H54 (cell line): ENCODE measurements at regions not wholly inside any gene's neighbourhood (a gene's known extent, or its start where the extent isn't known, plus 50 kb on each side); places are given as distances from the start of the nearest gene placed in this dataset.
"Not testable (repeated sequence)": the region's sequence is repeated elsewhere in the genome, so short reads cannot be mapped to it uniquely, and the experiment has no call there.

Experiments used
- DNase-seq: peaks from one replicate; pipeline ENCODE4 v3.0.0; 2011; ENCODE audit warnings: low spot score, mixed read lengths; ENCODE audit not compliant: insufficient read length
- FAIRE-seq: peaks from 3 replicates; lab custom pipeline; 2011; peaks lifted over from hg19 to GRCh38; lab: Jason Lieb, UNC
- POLR2A ChIP-seq: IDR thresholded peaks from 2 replicates; pipeline ENCODE4 v1.6.1; 2011; ENCODE audit warnings: low read depth, mild to moderate bottlenecking, low read length

DNA sequence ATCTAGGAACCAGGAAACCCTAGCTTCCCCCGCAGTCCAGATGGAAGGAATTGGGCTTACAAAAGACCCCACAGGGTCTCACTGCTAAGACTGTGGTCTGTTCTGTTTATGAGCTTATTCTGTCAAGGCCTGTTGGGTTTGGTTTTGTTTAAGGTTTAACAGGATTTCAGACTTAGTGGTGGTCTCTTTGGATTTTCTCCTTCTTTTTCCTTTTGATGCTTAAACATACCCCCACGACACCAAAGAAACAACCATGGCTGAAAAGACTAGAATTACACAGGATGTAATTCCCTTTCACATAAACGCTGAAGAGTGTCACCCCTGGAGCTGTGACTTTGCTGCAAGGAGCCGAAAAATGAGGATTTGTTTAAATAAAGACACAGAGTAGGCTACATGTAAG lies 408.6 kb downstream of the PREX1 start:
- no peak for FAIRE-seq

DNA sequence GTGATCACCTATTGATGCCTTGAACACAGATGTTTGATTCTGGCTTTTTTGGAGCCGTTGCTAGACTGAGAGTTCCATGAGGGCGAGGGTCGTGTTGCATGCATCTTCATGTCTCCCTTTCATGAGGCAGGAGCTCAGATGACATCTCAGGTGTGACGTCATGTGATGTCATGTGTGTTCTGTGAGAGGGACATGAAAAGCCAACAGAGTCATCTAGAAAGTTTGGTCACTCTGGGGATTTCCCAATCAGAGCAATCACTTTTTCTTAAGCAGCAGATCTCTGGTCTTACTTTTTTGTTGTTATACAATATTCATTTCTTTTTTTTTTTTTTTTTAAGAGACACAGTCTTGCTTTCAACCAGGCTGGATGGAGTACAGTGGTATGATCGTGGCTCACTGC lies 411.8 kb downstream of the PREX1 start:
- DNase-seq (no peak), FAIRE-seq (no peak)
- TF ChIP-seq POLR2A = no peak

More for the DNA sequence above, 408.6 kb downstream of the PREX1 start:
- no peak for TF ChIP-seq POLR2A
- DNase-seq = no peak

DNA sequence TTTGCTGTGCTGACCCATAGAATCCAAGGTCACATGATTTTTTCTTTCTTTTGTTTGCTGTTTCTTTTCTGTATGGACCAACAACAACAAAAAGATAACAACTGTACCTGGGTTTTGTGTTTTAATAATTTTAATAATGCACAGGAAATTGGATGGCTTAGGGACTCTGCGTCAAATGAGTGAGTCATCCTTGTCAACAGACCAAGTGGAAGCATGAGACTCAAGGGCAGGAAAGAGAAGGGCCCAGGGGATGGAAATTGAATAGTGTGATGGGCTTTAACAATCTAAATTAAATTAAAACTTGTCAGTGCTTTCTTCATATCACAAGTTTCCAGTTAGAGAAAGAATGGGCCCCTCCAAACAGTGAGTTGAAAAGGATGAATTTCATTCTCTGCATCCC lies 413.0 kb downstream of the PREX1 start:
- TF ChIP-seq POLR2A = no peak
- FAIRE-seq (no peak), DNase-seq (no peak)

DNA sequence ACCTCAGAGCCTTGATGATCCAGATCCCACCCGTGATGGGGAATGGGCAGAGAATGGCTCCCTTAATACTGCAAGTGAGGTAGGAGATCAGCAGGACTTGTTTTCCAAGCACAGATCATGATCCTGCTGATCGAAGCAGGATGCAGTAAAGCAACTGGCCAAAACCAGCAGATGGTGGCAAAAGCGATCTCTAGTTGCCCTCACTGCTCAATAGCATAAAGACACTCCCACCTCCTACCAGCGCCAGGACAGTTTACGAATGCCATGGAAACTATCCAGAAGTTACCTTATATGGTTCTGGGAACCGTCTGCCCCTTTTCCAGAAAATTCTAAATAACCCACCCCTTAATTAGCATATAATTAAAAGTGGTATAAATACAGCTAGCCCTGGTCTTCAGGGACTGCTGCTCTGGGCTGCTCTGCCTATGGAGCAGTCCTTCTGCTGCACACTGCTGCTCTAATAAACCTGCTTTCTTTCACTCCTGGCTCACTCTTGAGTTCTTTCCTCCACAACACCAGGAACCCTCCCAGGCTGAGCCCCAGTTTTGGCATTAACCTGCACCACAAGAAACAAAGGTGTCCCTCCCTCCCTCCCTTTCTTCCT lies 415.8 kb downstream of the PREX1 start:
- DNase-seq (no peak), FAIRE-seq (no peak)
- no peak for TF ChIP-seq POLR2A

DNA sequence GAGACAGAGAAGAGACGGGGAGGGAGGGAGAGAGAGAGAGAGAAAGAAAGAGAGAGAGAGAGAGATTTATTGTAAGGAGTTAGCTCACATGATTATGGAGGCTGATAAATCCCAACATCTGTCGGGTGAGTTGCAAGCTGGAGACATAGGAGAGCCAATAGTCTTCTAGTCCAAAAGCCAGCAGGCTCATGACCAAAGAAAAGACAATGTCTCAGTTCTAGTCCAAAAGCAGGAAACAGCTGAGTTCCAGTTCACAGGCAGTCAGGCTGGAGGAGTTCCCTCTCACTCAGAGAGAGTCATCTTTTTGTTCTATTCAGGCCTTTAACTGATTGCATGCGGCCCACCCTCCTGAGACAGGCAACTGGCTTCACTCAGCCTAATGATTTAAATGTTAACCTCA lies 416.6 kb downstream of the PREX1 start:
- FAIRE-seq (no peak), DNase-seq (no peak)
- no peak for TF ChIP-seq POLR2A

DNA sequence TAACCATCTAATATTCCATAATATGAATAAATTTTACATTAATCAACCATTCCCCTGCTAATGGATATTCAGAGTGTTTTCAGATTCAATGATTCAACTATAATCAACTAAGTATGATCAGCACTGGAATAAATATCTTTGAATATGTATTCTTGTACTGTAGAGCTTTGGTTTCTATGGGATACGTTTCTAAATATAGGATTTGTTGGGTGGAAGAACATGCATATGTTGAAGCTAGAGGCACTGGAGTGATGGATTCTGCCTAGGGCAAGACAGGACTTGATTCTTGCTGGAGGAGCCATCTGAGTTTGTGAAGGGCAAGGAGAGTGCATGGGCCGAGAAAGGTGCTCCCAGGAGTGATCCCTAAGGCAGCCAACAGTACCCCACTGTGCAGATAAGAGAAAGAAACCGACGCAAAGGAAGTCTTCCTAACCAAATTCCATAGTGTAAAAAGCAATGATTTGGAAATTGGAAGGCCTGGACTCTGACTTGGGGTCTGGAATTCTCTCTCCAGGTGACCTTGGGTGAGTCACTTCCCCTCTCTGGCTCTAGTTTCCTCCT lies 418.7 kb downstream of the PREX1 start:
- DNase-seq = no peak
- TF ChIP-seq POLR2A = no peak
- no peak for FAIRE-seq

DNA sequence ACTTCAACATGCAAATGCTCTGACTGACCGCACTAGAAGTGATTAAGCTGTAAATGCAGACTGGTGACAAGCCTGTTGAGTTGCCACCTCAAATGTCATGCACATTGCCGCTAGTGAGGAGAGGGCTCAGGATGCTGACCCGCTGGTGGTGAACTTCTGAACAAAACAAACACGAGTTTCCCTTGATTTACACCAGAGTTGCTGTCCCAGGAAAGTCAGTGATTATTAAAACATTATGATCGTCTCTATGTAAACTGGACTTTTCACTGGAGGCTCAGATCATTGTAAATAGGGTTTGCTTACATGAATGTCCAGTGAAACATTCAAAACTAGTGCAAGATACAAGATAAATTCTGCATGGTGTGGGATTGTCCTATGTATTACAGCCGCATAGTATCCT lies 420.1 kb downstream of the PREX1 start:
- TF ChIP-seq POLR2A = no peak
- DNase-seq (no peak), FAIRE-seq (no peak)

DNA sequence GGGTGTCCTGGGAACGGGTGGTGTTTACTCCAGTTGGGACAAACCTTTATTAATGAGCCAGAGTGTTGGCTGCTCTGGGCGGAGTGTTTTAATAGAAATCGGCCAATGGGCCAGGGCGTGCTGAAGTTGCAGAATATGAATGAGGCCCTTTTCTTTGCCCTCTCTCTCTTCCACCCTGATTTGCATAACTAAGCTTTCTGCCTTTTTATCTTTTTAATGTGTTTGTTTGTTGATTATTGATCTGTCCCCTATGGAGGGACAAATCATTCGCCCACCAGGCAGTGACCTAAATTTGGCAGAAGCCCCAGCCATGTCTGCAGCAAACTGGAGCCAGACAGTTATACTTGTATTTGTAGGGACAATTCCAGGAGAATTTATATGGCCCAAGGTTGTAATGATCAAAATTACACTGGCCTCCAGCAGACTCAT lies 420.9 kb downstream of the PREX1 start:
- FAIRE-seq (no peak), DNase-seq (no peak)

DNA sequence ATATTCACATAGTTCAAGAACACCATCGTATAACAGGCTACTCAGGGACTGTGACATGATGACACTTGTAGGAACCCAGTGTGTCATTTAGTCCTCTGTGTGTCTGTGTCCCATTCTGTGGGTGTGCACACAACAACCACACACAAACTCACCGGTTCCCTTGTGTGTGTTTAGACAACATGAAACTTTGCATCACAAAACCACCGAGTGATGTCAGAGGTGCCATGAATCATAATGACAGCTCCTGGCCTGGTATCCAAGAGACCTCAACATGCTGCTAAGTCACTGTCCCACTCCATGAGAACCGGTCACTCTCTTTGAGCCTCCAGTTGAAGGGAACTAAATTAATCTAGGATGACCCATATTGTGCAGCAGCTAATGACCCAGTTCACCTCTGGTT lies 421.3 kb downstream of the PREX1 start:
- no peak for DNase-seq
- no peak for FAIRE-seq
- no peak for TF ChIP-seq POLR2A

More for the DNA sequence above, 420.9 kb downstream of the PREX1 start:
- TF ChIP-seq POLR2A = no peak

DNA sequence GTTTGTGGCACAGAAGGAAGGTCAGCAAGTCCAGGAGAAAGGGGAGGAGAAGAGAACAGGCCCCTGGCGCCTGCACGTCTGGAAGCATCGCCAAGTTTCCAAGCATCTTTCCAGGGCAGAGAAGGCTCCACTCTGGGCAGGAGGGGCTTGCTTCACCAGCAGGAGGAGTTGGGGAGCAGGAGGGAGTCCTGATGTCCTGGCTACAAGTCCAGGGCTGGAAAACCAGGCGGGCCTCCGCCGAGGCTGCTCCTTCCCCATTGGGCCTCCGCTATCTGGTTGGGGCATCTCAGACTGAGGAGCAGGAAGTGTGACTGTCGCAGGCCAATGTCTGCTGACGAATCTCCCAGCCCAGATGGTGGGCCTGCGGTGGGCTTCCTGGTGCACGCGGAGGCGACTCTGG lies 421.9 kb downstream of the PREX1 start:
- DNase-seq = no peak
- FAIRE-seq = no peak

DNA sequence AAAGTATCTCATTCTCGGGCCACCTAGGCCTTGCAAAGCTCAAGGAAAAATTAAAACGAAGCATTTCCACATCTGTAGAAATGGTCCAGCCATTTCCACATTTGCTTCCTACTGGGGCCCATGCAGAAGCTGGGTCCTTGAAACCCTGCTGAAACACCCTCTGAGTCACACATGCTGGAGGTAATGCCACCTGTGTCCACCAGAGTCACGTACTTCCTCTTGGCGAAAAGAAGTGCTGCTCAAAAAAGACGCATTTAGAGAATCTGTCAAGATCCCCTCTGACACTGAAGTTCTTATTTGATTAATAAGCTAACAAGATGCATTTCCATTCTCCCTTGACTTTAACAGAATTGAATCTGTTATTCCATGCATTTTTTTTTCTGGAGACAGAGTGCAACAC lies 423.2 kb downstream of the PREX1 start:
- DNase-seq (no peak), FAIRE-seq (no peak)
- TF ChIP-seq POLR2A = no peak

More for the DNA sequence above, 421.9 kb downstream of the PREX1 start:
- no peak for TF ChIP-seq POLR2A

DNA sequence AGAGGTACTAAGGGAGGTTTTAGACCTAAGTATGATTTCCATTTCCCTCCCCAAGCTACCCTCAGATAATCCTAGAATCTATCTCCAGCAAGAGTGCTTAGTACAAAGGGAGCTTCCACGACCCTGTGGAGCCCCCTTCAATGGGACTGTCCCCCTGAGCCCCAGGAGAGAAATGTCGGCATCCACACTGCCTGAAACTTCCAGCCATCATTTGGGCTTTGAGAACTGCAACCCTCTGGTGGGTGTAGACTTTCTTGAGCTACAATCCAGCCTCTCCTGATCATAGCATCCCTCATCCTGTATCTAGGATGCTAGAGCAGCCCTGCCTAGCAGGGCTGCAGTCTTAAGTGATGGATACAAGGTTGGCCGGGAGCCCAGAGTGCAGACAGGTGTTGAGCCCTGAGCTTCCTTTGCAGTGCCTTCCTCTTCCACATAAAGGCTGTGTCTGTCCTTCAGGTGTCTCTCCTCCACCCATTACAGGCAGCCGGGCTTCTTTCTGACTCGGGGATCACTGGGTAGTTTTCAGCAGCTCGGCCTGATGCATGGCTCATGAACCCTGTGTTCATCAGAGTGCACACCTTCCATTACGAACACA lies 424.5 kb downstream of the PREX1 start:
- no peak for TF ChIP-seq POLR2A
- DNase-seq (no peak), FAIRE-seq (no peak)

DNA sequence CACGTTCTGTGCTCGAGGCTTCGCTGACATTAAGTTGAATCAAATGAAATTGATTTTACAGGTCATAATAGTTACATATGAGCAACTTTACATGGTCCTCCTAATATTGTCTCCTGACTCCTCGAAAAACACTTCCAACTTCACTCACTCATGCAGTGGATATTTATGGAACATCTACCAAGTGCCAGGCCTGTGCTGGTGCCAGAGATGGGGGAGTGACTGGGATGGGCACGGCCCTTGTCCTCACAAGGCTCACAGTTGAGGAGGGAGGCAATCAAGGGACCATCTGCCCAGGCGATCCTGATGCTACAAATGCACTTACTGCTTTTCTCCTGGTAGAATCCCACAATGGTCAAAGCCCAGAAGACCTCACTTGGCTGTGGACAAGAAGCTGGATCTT lies 426.4 kb downstream of the PREX1 start:
- DNase-seq (no peak), FAIRE-seq (no peak)
- no peak for TF ChIP-seq POLR2A

DNA sequence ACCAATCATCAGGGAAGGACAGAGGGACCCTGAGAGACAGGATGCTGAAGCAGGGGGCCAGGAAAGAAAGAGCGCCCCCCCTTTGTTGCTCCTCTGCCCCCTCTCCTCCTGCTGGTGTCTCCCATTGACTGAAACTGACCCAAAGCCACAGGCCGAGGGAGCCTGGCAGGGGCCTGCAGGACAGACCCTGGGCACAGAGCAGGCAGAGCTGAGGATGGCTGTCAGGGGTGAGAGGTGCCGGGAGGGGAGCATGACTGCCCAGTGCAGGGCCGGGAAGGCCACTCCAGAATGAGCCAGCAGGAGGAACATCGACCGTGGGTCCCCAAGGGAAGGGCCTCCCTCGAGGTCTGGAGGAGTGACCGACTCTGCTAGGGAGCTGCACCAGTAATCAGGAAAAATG lies 427.8 kb downstream of the PREX1 start:
- TF ChIP-seq POLR2A = no peak
- DNase-seq (no peak), FAIRE-seq (no peak)

DNA sequence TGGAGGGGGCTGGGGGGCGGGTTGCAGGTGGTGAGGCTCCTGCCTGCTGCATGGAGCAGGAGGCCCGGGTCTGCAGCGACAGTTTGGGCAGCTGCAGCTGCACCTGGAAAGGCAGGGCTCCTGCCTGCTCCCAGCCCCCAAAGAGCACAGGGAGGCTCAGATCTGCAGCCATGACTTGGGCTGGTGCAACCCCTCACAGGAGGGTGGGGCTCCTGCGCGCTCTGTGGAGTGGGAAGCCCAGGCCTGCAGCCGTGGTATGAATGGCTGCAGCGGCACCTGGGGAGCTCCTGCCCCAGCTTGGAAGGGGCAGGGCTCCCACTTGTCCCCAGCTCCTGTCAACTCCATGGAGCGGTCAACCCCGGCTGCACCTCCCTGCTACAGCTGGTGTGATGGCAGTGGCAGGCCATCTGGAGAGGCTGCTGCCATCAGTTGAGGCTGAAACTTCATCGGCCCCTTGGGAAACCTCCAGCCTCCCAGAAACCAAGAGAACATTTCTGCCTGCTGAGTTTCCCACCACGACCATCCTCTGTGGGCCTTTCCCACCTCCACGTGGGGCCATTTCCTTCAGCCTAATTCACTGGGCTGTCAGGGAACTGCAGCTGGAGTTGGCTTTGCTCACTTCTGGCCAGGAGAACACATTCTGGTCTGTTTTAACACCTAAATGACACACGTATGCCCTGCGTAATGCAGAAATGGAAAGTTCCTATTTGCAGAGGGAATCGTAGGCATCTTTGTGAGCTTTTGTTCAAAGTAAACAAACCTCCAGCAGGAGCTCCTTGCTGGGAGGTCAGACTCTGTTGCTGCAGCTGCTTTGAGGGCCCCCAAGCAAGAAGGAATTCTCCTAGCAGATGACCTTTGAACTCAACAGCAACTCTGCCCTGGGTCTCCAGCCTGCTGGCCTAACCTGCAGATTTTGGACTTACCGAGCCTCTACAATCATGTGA lies 429.0 kb downstream of the PREX1 start:
- no peak for DNase-seq
- no peak for TF ChIP-seq POLR2A
- FAIRE-seq = no peak

DNA sequence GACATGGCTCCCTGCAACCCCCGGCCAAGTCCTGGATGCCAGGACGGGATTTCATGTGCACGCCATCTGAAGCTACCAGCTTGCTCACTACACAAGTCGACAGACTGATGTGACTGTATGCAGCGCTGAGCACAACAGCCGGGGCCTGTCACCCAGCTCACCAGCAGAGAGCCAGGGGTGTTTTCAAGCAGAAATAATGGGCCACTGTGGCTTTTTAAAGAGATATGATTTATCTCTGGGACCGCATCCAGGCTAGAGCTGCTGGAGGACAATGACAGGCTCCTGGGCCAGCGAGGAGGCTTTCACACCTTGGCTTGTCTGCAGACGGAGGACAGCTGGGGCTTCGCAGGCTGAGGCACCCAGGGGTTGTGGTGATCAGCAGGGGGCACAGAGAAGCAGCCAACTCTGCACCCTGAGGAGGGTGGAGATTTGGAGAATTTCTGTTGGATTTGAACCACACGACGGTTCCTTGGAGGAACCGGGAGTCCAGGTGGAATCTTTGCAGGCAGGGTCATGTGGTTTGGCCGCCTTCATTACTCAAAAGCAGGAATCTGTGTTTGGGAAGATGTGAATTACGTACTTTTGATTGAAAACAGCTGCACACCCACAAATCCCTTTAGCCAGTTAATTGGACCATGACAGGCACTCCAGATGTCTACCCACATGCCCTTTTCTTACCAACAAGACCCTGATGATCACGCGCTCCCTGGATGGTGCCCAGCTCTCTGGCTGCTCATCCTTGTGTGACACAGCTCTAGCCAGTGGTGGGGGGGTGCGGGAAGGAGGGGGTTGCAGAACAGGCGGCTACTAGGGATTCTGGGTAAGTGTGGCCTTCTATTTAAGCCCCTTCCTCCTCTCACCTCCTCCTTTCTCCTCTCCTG lies 430.6 kb downstream of the PREX1 start:
- not testable (repeated sequence) for DNase-seq

More for the DNA sequence above, 430.6 kb downstream of the PREX1 start:
- FAIRE-seq = not testable (repeated sequence)
